AG04449 (cell line): ENCODE measurements at regions not wholly inside any gene's neighbourhood (a gene's known extent, or its start where the extent isn't known, plus 50 kb on each side); places are given as distances from the start of the nearest gene placed in this dataset.

ENCODE experiments used
- CTCF ChIA-PET: fragments of 350-600 bp; formaldehyde crosslinking; extraction: SDS; loops from one replicate; lab custom pipeline; 2021; ENCODE audit warnings: antibody characterized with exemption; lab: Yijun Ruan, JAX
- POLR2A ChIA-PET: fragments of 400-600, 350-600 bp; formaldehyde crosslinking; extraction: SDS; loops from one replicate; lab custom pipeline; 2020; ENCODE audit warnings: antibody characterized with exemption, inconsistent platforms; lab: Yijun Ruan, JAX
- DNase-seq: peaks from one replicate; pipeline ENCODE4 v3.0.0-alpha.2; 2010; ENCODE audit warnings: low read depth, low spot score
- H3K4me3 ChIP-seq: 2 replicates; pipeline ENCODE4 v1.5.1; 2011; ENCODE audit warnings: low read depth, mild to moderate bottlenecking, control low read depth, low read length
- TF ChIP-seq, protein P1 (sequence below): IDR thresholded peaks from one replicate; pipeline ENCODE4 v1.5.1; 2011; ENCODE audit warnings: mild to moderate bottlenecking, moderate library complexity, low read length, control low read depth, inconsistent platforms; ENCODE audit not compliant: insufficient read depth; ENCODE audit errors: missing control alignments

DNA sequence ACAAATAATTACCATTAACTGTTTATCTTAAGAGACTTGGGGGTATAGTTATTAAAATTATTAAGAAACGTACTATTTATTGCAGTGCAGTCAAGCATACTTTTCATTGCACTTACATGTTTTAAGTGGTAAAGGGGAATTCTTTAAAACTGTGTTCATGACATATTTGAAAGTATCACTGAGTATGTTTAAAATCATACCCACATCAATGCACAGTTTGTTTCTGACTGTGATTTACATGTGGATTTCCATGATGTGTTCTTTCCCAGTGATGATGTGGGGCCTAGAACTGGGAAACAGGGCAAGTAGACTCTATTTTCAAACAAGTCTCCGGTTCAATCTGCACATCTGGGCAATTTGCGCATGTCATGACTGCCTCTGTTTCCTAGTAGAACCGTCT is 340.5 kb upstream of the OBI1 start:
- CTCF ChIA-PET: no interaction called here
- H3K4me3 ChIP-seq: no peak overlapping the region
- TF ChIP-seq, protein P1, sequence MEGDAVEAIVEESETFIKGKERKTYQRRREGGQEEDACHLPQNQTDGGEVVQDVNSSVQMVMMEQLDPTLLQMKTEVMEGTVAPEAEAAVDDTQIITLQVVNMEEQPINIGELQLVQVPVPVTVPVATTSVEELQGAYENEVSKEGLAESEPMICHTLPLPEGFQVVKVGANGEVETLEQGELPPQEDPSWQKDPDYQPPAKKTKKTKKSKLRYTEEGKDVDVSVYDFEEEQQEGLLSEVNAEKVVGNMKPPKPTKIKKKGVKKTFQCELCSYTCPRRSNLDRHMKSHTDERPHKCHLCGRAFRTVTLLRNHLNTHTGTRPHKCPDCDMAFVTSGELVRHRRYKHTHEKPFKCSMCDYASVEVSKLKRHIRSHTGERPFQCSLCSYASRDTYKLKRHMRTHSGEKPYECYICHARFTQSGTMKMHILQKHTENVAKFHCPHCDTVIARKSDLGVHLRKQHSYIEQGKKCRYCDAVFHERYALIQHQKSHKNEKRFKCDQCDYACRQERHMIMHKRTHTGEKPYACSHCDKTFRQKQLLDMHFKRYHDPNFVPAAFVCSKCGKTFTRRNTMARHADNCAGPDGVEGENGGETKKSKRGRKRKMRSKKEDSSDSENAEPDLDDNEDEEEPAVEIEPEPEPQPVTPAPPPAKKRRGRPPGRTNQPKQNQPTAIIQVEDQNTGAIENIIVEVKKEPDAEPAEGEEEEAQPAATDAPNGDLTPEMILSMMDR: no peak
- DNase-seq: no peak
- POLR2A ChIA-PET: no interaction called here

DNA sequence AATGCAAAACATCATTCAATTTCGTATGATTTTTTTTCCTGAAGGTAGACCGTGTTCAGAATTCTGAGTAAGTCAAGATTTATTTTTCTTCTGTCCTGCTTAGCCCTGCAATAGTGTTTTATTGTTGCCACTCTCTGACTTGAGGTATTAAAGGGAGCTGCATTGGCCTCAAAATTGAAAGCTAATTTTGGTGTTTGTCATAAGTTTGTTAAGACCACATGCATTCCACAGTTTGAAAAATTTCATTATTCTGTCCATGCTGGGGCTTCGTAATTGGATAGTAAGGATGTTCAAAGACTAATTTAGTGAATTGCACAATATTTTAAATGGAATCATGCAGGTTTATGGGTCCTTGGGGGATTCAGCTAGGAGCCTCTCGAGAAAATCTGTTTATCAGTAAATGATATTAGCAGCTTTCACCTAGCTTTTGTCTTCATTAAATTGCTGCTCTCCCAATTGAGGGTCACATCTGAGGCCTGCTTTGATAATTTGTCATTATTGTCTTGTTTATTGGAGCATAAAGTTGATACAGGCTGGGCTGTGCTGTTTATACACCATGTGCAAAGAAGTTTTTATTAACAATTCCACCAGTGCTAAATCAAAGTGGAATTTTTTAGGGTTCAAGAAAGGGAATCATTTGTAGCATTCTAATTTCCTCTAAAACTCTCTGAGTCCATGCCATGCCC is 339.8 kb upstream of the OBI1 start:
- TF ChIP-seq, protein P1: no peak
- no peak overlapping the region for H3K4me3 ChIP-seq
- POLR2A ChIA-PET: no interaction called here
- DNase-seq: no peak
- CTCF ChIA-PET: no interaction called here

DNA sequence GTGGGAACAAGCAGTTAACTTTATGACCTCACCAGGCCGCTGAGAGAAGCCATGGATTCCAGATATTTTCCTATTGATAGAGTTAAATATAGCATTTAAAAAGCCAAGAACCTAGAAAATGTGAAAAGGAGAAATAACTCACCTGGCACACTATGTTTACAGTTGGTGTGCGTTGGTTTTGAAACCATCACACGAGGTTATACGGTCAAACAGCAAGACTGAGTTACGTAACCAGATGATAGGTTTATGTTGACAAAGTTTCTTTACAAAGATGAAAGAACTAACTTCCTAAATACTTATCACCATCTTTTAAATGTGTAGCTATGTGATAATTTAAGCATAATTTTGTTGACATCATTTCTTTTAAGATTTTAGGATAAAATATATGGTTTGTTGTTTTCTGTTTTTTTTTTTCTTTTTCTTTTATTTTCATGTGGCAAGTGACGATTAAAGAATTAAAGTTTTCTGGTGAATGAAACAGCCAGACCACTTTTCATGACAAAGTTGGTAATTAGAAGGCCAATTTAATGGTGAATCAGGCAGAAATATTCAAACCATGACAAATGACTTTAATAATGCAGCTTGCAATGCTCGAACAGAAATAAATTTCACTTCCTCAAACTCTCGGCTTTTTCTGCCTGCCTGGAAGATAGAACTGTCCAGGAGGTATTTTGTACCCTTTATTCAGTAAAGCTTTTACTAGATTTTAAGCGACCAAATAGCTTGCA is 339.1 kb upstream of the OBI1 start:
- CTCF ChIA-PET: no interaction called here
- POLR2A ChIA-PET: no interaction called here

DNA sequence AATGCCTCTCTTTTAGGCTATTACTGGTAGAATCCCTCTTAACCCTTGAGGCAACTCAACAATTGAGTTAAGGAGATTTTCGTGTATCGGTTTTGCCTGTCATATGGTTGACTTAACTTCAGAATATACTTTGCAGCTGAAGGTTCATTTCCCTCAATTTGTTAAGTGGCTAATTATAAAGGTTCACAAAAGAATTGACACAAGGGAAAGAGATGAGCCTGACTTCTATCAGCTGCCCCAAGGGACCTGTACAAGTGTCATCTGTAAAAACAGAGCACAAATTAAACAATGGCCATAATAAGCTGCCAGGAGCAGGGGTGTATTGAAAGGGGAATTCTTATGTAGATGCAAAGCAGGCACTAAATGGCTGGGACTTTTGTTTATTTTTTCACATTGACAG is 334.8 kb upstream of the OBI1 start:
- H3K4me3 ChIP-seq: no peak overlapping the region
- ChIA-PET CTCF (no interaction called here), POLR2A (no interaction called here)
- TF ChIP-seq, protein P1: no peak
- DNase-seq: no peak

More for the DNA sequence above, 339.1 kb upstream of the OBI1 start:
- no peak overlapping the region for H3K4me3 ChIP-seq
- TF ChIP-seq, protein P1: no peak
- no peak for DNase-seq

DNA sequence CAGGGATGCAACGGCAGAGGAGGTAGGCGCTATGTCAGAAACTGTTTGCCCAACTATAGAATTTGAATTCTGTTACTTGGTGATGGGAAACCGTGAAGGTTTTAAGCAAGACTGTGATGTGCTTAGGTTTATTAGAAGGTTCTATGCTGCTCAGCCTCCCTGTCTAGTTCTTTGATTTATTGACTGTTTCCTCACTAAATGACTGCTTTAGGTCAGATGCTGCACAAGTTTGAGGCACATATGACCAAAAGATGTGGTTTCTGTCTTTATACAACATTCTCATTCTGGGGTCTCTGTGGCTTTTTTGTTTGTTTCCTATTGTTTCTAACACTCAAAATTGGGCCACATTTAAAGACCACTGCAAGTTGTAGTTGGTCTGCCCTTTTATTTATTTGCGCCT is 323.0 kb upstream of the OBI1 start:
- CTCF ChIA-PET: interaction anchor here (1.3 kb wide), 1 partner anchor 844 kb away, joined by 8 read pairs; no protein-coding TSS in a partner anchor
- POLR2A ChIA-PET: no interaction called here
- DNase-seq: no peak
- TF ChIP-seq, protein P1: no peak
- no peak overlapping the region for H3K4me3 ChIP-seq

DNA sequence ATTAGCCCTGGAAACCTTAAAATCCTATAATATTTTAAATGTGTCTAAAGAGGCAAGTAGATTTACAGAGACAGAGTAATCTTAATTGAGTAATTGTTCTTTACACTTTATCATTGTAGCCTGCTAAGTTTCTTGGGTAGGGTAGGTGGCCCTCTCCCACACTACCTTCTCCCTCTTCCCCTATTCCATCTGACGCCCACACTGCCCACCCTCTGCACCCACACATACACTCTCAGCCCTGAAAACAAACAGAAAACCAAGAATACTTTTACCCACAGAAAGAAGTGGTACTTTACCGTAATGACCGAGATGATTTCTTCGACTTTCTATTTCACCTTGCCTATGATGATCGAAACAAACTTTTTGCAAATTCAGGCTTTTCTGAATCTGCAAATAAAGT is 320.4 kb upstream of the OBI1 start:
- H3K4me3 ChIP-seq: no peak overlapping the region
- CTCF ChIA-PET: interaction anchor here (1.4 to 5.5 kb wide), 5 partner anchors 21 to 858 kb away, joined by 4 to 106 read pairs (median 13); no protein-coding TSS in a partner anchor
- no peak for DNase-seq
- POLR2A ChIA-PET: no interaction called here
- TF ChIP-seq, protein P1: no peak
